Esophagus mucosa (tissue), 1 donor: ENCODE measurements at regions not wholly inside any gene's neighbourhood (a gene's known extent, or its start where the extent isn't known, plus 50 kb on each side); places are given as distances from the start of the nearest gene placed in this dataset.
"Not testable (repeated sequence)": the region's sequence is repeated elsewhere in the genome, so short reads cannot be mapped to it uniquely, and the experiment has no call there.

ENCODE experiments used
- ATAC-seq: fragments of 200-7000 bp; cut with Tn5 transposase; one replicate; pipeline ENCODE4 v1.9.1; 2020
- donor health status: DM: yes; HTN: yes; CAD: no.

DNA sequence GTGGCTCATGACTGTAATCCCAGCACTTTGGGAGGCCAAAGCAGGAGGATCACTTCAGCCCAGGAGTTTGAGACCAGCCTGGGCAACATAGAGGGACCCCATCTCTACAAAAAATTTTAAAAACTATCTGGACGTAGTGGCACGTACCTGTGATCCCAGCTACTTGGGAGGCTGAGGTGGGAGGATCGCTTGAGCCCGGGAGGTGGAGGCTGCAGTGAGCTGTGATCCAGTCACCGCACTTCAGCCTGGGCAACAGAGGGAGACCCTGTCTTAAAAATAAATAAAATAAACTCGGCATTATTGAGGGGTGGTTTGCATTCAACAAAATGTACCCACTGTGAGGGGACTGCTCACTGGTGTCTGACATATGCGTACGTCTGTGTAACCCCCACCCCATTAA, 79.5 kb upstream of the GSE1 start:
- not testable (repeated sequence) for ATAC-seq

GRCh38 chr16:85534536-85535351, 78.4 kb upstream of the GSE1 start:
- no peak for ATAC-seq

- no peak for ATAC-seq
These were observed 77.6 kb upstream of the GSE1 start for GRCh38 chr16:85535352-85536072.

DNA sequence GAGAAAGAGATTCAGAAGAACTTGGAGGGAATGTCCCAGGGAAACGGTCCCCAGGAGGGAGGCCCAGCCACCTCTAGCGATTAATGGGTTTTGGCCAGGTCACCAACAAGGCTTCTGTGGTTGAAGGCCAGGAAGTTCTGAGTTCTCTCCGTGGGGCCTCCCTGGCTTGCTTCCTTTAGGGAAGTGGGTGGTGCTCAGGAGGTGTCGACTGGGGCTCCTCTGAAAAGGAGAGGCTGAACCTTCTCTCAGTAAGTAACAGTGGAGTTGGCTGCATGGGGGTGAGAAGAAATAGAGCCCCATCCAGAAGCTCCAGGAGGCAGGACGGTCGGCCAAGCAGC, 77.1 kb upstream of the GSE1 start:
- no peak for ATAC-seq

GRCh38 chr16:85536411-85537330, 76.5 kb upstream of the GSE1 start:
- ATAC-seq: no peak

GRCh38 chr16:85537331-85537788, 75.8 kb upstream of the GSE1 start:
- ATAC-seq: no peak

- ATAC-seq: no peak
These were observed 75.2 kb upstream of the GSE1 start for GRCh38 chr16:85537795-85538401.

- no peak for ATAC-seq
These were observed 74.0 kb upstream of the GSE1 start for GRCh38 chr16:85539084-85539483.

DNA sequence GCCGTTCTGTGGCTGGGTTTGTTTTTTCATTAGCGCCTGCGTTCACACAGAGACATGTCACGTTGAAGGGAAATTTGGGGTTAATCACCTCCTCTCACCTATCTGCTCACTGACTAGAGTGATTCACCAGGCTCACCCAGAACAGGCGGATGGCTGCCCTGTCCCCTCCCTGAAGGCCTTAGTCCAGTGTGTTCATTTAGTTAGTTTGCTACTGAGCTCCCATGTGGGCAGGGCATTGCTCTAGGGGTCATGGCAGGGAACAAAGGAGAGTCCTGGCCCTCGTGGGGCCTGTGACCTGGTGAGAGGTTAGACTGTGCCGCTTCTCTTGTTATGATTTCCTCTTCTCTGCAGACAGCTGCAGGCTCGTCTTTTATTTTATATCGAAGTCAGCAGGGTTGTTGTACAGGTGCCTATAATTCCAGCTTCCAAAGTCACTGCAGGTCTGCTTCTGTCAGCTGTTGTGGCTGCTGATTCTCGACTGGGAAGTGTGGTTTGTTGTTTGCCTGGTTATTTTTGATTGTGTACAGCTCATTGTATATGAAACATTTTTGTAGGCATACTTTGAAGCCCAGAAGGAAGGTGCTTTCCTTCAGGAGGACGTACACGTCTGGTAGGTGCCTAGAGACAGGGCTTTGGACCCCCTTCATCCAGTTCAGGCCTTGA, 73.4 kb upstream of the GSE1 start:
- ATAC-seq: no peak

DNA sequence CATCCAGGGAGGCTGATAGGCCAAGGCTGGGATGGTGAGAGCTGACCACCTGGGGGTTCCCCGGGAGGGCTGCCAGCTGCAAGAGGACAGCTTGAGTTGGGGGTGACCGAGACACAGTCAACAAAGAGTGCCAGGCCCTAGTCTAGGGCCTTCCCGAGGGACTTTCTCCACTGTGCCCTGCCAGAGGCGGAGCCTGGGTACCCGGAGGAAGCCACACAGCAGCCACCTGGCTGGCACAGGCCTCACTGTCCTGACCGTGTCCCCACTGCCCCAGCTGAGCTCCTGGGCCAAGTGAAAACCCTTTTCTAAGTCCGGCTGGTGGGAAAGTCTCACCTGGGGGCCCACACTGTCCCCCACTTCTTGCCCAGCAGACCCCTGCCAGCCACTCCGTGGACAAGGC, 71.9 kb upstream of the GSE1 start:
- ATAC-seq: no peak

GRCh38 chr16:85541619-85541979, 71.5 kb upstream of the GSE1 start:
- ATAC-seq: no peak

- no peak for ATAC-seq
These were observed 70.9 kb upstream of the GSE1 start for GRCh38 chr16:85541980-85542900.

DNA sequence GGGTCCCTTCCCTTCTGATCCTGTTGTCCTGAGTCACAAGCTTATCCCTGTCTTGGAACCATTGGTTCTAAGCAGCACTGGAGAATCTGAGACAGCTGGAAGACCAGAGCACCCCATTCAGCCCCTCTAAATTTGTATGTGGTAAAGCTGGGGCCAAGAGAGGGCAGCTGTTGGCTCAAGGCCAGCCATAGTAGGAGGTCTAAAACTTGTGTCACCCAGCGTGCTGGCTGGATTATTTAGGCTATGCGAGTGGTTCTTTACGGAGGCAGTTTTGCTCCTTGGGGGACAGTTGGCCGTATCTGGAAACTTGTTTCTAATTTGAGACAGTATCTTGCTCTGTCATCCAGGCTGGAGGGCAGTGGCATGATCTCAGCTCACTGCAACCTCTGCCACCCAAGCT, 69.6 kb upstream of the GSE1 start:
- ATAC-seq: no peak

DNA sequence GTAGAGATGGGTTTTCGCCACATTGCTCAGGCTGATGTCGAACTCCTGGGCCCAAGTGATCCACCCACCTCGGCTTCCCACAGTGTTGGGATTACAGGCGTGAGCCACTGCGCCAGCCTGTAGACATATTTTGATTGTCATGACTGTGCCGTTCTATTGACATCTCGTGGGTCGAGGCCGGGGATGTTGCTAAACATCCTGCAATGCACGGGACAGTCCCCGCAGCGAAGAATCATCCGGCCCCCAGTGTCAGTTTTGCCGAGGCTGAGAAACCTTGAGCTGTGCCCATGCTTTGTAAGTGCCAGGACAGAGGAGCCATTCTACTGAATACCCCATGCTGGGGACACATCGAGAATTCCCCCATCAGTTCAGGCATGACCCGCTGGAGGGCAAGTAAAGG, 69.1 kb upstream of the GSE1 start:
- ATAC-seq: no peak

GRCh38 chr16:85544668-85545067, 68.5 kb upstream of the GSE1 start:
- no peak for ATAC-seq

GRCh38 chr16:85545227-85545818, 67.8 kb upstream of the GSE1 start:
- no peak for ATAC-seq

- ATAC-seq: no peak
These were observed 66.3 kb upstream of the GSE1 start for GRCh38 chr16:85546585-85547447.

GRCh38 chr16:85548375-85548774, 64.7 kb upstream of the GSE1 start:
- ATAC-seq: no peak

DNA sequence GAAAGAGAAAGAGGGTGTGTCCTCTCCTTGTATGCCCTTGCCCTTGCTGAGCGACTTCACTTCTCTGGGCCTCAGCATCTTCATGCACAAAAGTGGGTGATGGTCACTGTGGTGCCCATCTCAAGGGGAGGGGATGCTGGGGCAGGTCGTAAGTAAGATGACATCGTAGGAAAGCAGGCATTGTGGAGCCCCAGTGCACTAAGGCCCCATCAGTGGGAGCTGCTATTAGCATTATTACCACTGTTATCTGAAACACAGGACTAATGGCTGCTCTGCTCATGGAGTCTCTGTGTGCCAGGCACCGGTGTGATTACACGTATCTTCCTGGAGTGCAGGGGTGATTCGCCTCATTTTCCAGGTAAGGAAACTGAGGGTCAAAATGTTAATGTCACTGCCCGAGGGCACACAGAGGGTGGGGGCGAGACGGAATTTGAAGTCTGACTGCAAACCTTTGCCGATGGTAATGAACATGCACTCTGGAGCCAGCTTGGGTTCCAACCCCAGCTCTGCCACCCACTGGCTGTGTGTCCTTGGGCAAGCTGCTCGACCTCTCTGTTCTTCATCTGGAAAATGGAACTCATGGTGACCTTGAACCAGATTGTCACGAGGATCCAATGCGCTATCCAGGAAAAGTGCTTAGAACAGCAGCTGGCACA, 63.2 kb upstream of the GSE1 start:
- no peak for ATAC-seq
